MM.1S (cell line): ENCODE measurements at regions not wholly inside any gene's neighbourhood (a gene's known extent, or its start where the extent isn't known, plus 50 kb on each side); places are given as distances from the start of the nearest gene placed in this dataset.
A peak's percentile ranks its signal among the peaks of the same experiment; 100 is the strongest.

Source experiments
- DNase-seq: peaks from one replicate; pipeline ENCODE4 v3.0.0-alpha.2; 2015
- H2AFZ ChIP-seq: fragments of 300-600 bp; sonication (generic); 2 replicates; pipeline ENCODE4 v1.6.0; 2016; ENCODE audit warnings: antibody characterized with exemption, low read length
- H3F3A ChIP-seq: fragments of 300-600 bp; sonication (generic); 2 replicates; pipeline ENCODE4 v1.6.1; 2016; ENCODE audit warnings: mild to moderate bottlenecking, antibody characterized with exemption, low read length, moderate library complexity, mixed read lengths; ENCODE audit not compliant: insufficient read depth
- H3K27ac ChIP-seq: fragments of 300-600 bp; sonication (generic); 2 replicates; pipeline ENCODE4 v1.5.1; 2016; ENCODE audit warnings: mild to moderate bottlenecking, low read length
- H3K27me3 ChIP-seq: fragments of 300-600 bp; sonication (generic); replicated peaks from 2 replicates; pipeline ENCODE4 v1.6.0; 2016; ENCODE audit warnings: low read length; ENCODE audit not compliant: insufficient read depth
- H3K36me3 ChIP-seq: fragments of 300-600 bp; sonication (generic); replicated peaks from 2 replicates; pipeline ENCODE4 v1.6.1; 2016; ENCODE audit warnings: mild to moderate bottlenecking, low read length, mixed read lengths; ENCODE audit not compliant: insufficient read depth
- H3K4me1 ChIP-seq: fragments of 300-600 bp; sonication (generic); 2 replicates; pipeline ENCODE4 v1.6.1; 2016; ENCODE audit warnings: low read length, mixed read lengths
- H3K4me2 ChIP-seq: fragments of 300-600 bp; sonication (generic); 2 replicates; pipeline ENCODE4 v1.6.0; 2016; ENCODE audit warnings: low read depth, low read length
- H3K4me3 ChIP-seq: fragments of 300-600 bp; sonication (generic); 2 replicates; pipeline ENCODE4 v1.5.1; 2016; ENCODE audit warnings: low read length, mixed read lengths
- H3K79me2 ChIP-seq: fragments of 300-600 bp; sonication (generic); 2 replicates; pipeline ENCODE4 v1.6.1; 2016; ENCODE audit warnings: mixed run types, low read length, mixed read lengths
- H3K9ac ChIP-seq: fragments of 300-600 bp; sonication (generic); 2 replicates; pipeline ENCODE4 v1.6.1; 2016; ENCODE audit warnings: low read length, mixed read lengths
- H3K9me2 ChIP-seq: fragments of 300-600 bp; sonication (generic); replicated peaks from 2 replicates; pipeline ENCODE4 v1.6.1; 2016; ENCODE audit warnings: mild to moderate bottlenecking, low read length, mixed read lengths; ENCODE audit not compliant: insufficient read depth
- H3K9me3 ChIP-seq: fragments of 300-600 bp; sonication (generic); replicated peaks from 2 replicates; pipeline ENCODE4 v1.6.1; 2016; ENCODE audit warnings: mild to moderate bottlenecking, low read length, mixed read lengths; ENCODE audit not compliant: insufficient read depth
- H4K20me1 ChIP-seq: fragments of 300-600 bp; sonication (generic); 2 replicates; pipeline ENCODE4 v1.6.1; 2016; ENCODE audit warnings: mild to moderate bottlenecking, low read length, moderate library complexity, mixed read lengths; ENCODE audit not compliant: insufficient read depth
- CTCF ChIP-seq: fragments of 300-600 bp; sonication (generic); IDR thresholded peaks from 2 replicates; pipeline ENCODE4 v1.5.1; 2016; ENCODE audit warnings: antibody characterized with exemption, low read length, mixed read lengths
- EZH2 ChIP-seq: fragments of 300-600 bp; sonication (generic); optimal IDR thresholded peaks from 2 replicates; pipeline ENCODE3; 2017; ENCODE audit warnings: low read depth, mild to moderate bottlenecking, antibody characterized with exemption, low read length, mixed read lengths
- EZH2phosphoT487 ChIP-seq: fragments of 300-600 bp; sonication (generic); IDR thresholded peaks from 2 replicates; pipeline ENCODE4 v1.6.1; 2018; ENCODE audit warnings: antibody characterized with exemption, low read length

GRCh38 chr14:21729703-21730233, 56.1 kb upstream of the OR4E1 start:
- Histone ChIP-seq H3K79me2 (no peaks in the 10 kb centered on the region), H3K36me3 (no peaks in the 10 kb centered on the region), H3F3A (no peaks in the 10 kb centered on the region), H3K27me3 (no peaks in the 10 kb centered on the region), H3K9me2 (no peaks in the 10 kb centered on the region), H3K27ac (peak overlapping the region; percentile 31; the same call in 1 of the 2 replicates), H3K4me2 (peak overlapping the region; percentile 49), H4K20me1 (no peaks in the 10 kb centered on the region), H3K9ac (no peak overlapping the region), H3K9me3 (no peaks in the 10 kb centered on the region), H3K4me1 (peaks cover 7% of the 10 kb centered on the region; the same call in 1 of the 2 replicates), H3K4me3 (no peak overlapping the region; the same call in 1 of the 2 replicates), H2AFZ (no peak overlapping the region)
- TF ChIP-seq EZH2phosphoT487, result no peak
- TF ChIP-seq EZH2, result no peak
- no peak for TF ChIP-seq CTCF
- peak; percentile 12 for DNase-seq

GRCh38 chr14:21725250-21725649, 51.6 kb upstream of the OR4E1 start:
- no peak overlapping the region for H2AFZ ChIP-seq
- no peak for TF ChIP-seq EZH2
- TF ChIP-seq EZH2phosphoT487, result no peak
- TF ChIP-seq CTCF, result no peak

GRCh38 chr14:21724090-21724973, 50.7 kb upstream of the OR4E1 start:
- no peak for DNase-seq
- peaks cover 15% of the 10 kb centered on the region for H3K4me1 ChIP-seq
- H4K20me1 ChIP-seq, result no peaks in the 10 kb centered on the region
- peak overlapping the region; percentile 45; the same call in 1 of the 2 replicates for H2AFZ ChIP-seq
- no peak overlapping the region for H3K9ac ChIP-seq
- H3K4me2 ChIP-seq, result peak overlapping the region; percentile 74; the same call in 1 of the 2 replicates
- no peaks in the 10 kb centered on the region for H3K36me3 ChIP-seq
- peaks cover 6% of the 10 kb centered on the region; the same call in 1 of the 2 replicates for H3F3A ChIP-seq
- no peak for TF ChIP-seq CTCF
- TF ChIP-seq EZH2phosphoT487, result no peak
- no peak for TF ChIP-seq EZH2
- no peak overlapping the region for H3K4me3 ChIP-seq
- no peaks in the 10 kb centered on the region for H3K9me3 ChIP-seq
- H3K79me2 ChIP-seq, result no peaks in the 10 kb centered on the region
- no peaks in the 10 kb centered on the region for H3K9me2 ChIP-seq
- no peak overlapping the region for H3K27ac ChIP-seq
- H3K27me3 ChIP-seq, result no peaks in the 10 kb centered on the region

More at GRCh38 chr14:21725250-21725649, 51.6 kb upstream of the OR4E1 start:
- H3K4me2 ChIP-seq, result no peak overlapping the region
- H3K79me2 ChIP-seq, result no peaks in the 10 kb centered on the region
- H3K27ac ChIP-seq, result no peak overlapping the region
- no peaks in the 10 kb centered on the region for H3K9me3 ChIP-seq
- H3K4me1 ChIP-seq, result peaks cover 19% of the 10 kb centered on the region
- H3K36me3 ChIP-seq, result no peaks in the 10 kb centered on the region
- H4K20me1 ChIP-seq, result no peaks in the 10 kb centered on the region
- H3K27me3 ChIP-seq, result no peaks in the 10 kb centered on the region
- DNase-seq, result no peak
- no peak overlapping the region for H3K4me3 ChIP-seq
- H3K9ac ChIP-seq, result no peak overlapping the region
- peaks cover 6% of the 10 kb centered on the region; the same call in 1 of the 2 replicates for H3F3A ChIP-seq
- no peaks in the 10 kb centered on the region for H3K9me2 ChIP-seq
